ENCODE measurements at regions not wholly inside any gene's neighbourhood (a gene's known extent, or its start where the extent isn't known, plus 50 kb on each side); places are given as distances from the start of the nearest gene placed in this dataset.

DNA sequence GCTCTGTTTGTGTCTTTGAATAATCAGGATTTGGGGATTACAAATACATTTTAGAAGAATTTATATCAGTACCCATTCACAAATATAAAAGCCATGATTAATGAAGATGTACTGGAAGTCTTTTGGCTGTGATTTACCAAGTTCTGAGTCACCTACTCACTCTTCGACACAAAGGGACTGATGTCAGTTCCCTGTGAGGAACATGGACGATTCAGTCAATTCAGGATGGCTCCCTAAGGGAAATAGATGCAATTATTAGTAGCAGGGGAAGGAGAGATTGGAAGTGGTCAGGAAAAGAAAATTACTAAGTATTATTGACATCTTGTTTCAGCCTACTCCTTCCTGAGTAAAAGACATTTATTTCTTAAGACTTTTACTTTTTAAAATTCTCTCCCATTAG, 550.7 kb upstream of the SLIT2 start:
- no peak for DNase-seq

DNA sequence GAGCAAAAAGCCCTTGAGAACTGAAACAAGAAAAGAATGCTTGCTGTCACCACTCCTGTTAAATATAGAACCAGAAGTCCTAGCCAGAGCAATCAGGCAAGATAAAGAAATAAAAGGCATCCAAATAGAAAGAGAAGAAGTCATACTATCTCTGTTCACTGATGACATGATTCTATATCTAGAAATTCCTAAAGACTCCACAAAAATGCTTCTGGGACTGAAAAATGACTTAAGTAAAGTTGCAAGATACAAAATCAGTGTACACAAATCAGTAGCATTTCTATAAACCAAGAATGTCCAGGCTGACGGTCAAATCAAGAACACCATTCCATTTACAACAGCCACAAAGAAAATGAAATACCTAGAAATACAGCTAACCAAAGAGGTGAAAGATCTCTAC, 552.7 kb upstream of the SLIT2 start:
- no peak for DNase-seq

- no peak for DNase-seq
Measured at GRCh38 chr4:19694812-19695211, 556.9 kb upstream of the SLIT2 start.

DNA sequence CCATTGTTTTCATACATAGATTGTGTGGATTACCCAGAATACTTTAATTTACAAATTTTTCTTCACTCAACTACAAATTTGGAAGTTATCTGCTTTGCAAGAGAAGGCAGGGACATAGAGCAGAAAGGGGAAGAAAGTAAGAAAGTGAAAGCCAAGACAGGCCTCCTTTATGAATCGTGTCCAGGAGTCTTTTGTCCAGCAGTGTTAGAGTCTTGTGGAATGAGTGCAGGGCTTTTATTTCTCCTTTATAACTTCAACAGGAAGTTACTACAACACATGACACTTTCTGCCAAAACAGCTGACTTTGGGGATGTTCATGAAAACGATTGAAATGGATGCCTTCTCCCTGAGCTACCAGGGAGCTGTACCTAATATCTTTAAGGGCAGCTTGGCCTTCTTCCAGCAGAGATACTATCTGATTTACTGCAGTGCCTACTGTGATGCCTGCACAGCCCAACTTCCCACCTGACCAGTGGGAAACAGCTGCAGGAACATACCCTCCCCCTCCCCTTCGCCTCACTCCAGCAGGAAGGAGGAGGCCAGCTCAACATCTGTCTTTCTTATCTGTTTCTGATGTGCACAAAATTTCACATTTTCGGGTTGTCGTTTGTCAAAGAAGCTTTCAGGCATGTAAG, 557.7 kb upstream of the SLIT2 start:
- DNase-seq: no peak

DNA sequence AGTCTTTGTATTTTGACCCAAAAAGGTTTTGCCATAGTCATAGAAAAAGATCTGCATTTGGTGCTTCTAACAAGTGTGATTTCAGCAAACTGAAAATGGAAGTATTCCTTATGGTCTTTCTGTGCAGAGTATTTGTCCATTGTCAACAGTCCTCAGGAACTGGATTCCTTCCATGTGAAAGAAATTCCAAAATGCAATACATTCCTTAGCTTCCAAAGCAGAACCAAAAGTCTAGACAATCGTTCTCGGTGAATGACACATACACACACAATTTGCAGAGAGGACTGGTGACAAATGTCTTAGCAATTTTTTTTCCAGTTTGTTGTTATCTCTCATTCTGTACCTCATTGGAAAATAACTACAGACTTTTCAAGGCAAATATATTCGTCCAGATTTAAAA, 562.2 kb upstream of the SLIT2 start:
- no peak for DNase-seq

- DNase-seq: no peak
Measured at GRCh38 chr4:19686456-19686855, 565.2 kb upstream of the SLIT2 start.

- no peak for DNase-seq
Measured at GRCh38 chr4:19684084-19684483, 567.6 kb upstream of the SLIT2 start.

- DNase-seq: no peak
Measured at GRCh38 chr4:19683426-19683825, 568.3 kb upstream of the SLIT2 start.

GRCh38 chr4:19677211-19677610, 574.5 kb upstream of the SLIT2 start:
- no peak for DNase-seq

- no peak for DNase-seq
Measured at GRCh38 chr4:19675172-19675811, 576.4 kb upstream of the SLIT2 start.

GRCh38 chr4:19659101-19659500, 592.6 kb upstream of the SLIT2 start:
- DNase-seq: no peak

GRCh38 chr4:19657856-19658255, 593.8 kb upstream of the SLIT2 start:
- DNase-seq: no peak

DNA sequence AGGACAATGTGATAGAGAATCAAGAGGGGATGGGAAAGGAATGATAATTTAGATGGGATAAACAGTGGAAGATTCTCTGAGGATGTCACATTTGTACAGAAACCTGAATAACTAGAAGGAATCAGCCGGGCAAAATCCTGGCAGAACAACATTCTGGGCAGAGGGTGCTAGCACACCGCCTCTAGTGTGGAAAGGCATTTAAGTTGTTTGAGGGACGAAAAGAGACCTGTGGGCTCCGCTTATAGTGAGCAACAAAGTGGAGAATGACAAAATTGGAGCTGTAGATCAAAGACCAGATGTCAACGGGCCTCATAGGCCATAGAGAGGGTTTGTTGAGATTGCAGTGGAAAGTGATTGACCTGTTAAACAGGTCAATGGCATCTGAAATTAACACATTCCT, 596.0 kb upstream of the SLIT2 start:
- no peak for DNase-seq

DNA sequence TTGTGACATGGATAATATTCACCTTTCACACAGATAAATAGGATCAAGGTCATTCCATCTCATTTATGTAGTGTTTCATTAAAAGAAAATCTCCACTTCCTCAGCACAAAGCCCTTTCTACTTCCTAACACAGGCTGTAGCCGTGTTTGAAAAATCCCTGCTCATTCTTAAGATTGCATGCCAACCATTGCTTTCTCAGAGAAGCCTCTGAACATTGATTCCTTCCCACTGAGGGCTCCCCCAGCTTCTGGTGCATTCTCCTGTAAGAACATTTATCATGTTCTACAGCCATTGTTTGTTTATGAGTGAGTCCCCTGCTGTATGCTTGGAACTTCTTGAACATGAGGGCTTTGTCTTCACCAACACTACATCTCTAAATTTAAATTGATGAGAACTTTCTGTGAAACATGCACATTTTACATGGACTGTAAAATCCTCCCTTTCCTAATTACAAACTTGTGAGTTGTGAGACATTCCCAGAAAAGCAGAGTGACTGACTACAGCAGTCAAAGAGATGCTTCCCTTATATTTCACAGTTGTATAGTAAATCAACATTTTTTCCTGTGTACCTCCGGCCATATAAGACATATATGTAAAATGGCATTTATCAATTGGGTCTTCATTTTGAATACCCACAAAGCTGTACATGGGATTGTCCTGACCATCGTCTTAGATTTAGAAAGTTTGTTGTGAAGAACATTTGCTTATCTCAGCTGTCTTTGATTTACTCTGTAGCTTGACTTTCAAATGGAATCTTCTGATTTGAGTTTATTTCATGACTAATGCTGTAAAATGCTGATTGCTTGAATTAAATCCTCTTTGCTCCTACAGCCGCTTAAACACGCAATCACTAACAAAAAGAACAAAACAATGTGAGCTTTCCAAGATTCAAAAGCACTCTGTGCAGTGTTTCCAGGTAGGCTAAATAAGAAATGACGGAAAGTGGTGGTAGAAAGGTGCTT, 600.5 kb upstream of the SLIT2 start:
- DNase-seq: no peak

- no peak for DNase-seq
Measured at GRCh38 chr4:19645589-19645988, 606.1 kb upstream of the SLIT2 start.

DNA sequence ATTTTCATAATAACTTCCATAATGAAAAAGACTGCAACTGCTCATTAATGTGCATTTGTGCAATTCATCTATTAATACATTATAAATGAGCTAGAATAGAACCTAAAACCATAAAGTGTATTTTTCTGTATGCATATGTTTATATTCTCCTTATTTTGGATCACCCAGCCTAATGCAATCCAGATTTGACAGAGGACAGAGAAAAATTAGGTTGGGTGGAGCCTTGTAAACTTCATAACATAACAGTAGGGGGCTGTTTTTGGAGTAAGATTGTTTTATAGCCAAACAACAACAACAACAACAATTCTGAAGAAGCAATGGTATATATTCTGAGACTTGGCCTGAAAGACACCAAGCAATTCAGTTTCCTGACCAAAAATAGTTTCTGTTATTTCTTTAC, 615.3 kb upstream of the SLIT2 start:
- no peak for DNase-seq

- no peak for DNase-seq
Measured at GRCh38 chr4:19631814-19632213, 619.9 kb upstream of the SLIT2 start.

DNA sequence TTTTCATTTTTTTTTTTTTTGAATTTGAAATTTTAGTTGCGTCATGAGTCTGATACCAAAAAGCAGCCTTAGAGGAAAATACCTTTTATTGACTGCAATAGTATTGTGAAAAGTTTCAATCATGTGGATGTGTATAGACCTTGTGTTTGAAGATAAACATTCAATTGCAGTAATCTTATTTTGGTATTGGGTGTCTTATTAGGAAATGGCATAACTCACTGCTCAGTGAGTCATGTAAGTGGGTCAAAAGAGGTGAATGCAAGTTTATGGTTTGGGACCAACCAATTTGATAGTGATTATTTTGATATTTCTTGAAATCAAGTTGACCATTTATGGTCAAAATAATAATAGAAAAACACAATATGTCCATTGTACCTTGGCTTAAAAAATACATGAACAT, 627.8 kb upstream of the SLIT2 start:
- no peak for DNase-seq

- DNase-seq: no peak
Measured at GRCh38 chr4:19615086-19615689, 636.5 kb upstream of the SLIT2 start.

DNA sequence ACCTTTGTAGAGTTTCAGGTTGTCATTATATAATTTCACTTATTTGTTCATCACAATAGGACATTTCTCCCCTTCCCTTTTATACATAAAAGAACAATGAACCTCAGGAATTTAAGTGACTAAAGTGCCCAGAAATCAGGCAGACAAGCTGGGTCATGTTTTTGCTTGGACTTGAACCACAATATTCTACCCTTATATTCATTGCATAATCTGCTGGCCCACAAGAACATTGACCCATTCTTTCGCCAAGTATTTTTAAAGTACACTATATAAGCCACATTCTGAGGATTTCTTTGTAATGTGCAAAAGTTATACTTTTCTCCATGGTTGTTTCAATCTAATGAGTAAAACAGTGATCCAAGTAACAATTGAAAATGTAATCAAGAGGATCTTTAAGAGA, 637.5 kb upstream of the SLIT2 start:
- DNase-seq: no peak

DNA sequence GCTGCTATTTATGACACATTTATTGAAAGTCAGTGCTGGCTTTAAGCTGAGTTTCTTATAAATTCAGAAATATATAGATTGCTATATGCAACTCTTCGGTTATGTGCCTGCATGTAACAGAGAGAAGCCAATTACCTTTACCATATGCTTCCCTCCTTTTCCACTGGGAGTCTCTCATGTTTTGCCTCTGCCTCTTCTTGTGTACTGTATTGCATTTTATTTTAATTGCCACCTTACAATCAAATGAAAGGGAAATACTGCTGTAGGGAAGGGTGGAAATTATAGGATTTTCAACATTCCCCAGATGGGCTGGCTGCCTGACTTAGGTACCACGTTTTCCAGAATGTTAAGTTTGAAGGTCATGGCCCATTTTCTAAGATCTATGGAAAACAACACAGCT, 655.4 kb upstream of the SLIT2 start:
- no peak for DNase-seq

DNA sequence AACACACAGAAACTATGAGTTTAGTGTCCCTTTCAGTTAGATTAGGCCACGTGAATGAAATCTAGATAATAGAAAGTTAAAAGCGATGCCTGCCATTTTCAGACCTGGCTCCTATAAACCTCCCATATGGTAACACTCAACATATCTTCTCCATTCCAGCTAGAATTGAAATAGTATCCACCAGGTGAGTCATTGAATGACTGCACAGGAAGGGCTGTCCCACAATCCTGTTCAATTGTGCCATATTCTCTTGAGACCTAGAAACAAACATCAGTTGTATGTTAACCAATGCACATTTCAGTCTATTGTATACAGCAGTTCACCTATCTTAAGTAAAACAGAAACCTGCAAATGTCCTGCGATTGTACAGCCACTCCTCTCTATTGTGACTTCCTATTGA, 659.3 kb upstream of the SLIT2 start:
- DNase-seq: no peak
